HL-60 (cell line): ENCODE measurements at regions not wholly inside any gene's neighbourhood (a gene's known extent, or its start where the extent isn't known, plus 50 kb on each side); places are given as distances from the start of the nearest gene placed in this dataset.

ENCODE experiments used
- DNase-seq, 2 experiments: peaks; one replicate each; pipeline ENCODE4 v3.0.0-alpha.2; 2010 to 2020; ENCODE audit warnings: low read depth in 1 of 2, low spot score in 1 of 2
- H3K27ac ChIP-seq: fragments of 250-450 bp; sonication (Bioruptor Pico); replicated peaks from 2 replicates; pipeline ENCODE4 v1.5.1; 2020; ENCODE audit warnings: mild to moderate bottlenecking, moderate library complexity
- H3K27me3 ChIP-seq: fragments of 250-450 bp; sonication (Bioruptor Pico); 2 replicates; pipeline ENCODE4 v1.5.1; 2021; ENCODE audit warnings: mild to moderate bottlenecking, moderate library complexity; ENCODE audit not compliant: insufficient read depth, poor library complexity, severe bottlenecking
- H3K4me3 ChIP-seq: replicated peaks from 2 replicates; pipeline ENCODE4 v1.5.1; 2011; ENCODE audit warnings: mild to moderate bottlenecking, control low read depth, low read length; ENCODE audit not compliant: insufficient read depth
- GABPA ChIP-seq: IDR thresholded peaks from 2 replicates; pipeline ENCODE4 v1.6.1; 2012; ENCODE audit warnings: low read depth
- POLR2AphosphoS5 ChIP-seq: IDR thresholded peaks from 2 replicates; pipeline ENCODE4 v1.6.1; 2012; ENCODE audit warnings: low read depth
- SPI1 ChIP-seq: IDR thresholded peaks from 2 replicates; pipeline ENCODE4 v1.6.1; 2012; ENCODE audit warnings: low read depth, mild to moderate bottlenecking, borderline replicate concordance
- TF ChIP-seq, protein P1 (sequence below): IDR thresholded peaks from 2 replicates; pipeline ENCODE4 v1.6.1; 2012; ENCODE audit warnings: low read depth; ENCODE audit not compliant: insufficient replicate concordance
- TF ChIP-seq, protein P2 (sequence below): IDR thresholded peaks from one replicate; pipeline ENCODE4 v1.5.1; 2011; ENCODE audit warnings: low read length, control low read depth, inconsistent platforms; ENCODE audit not compliant: insufficient read depth

DNA sequence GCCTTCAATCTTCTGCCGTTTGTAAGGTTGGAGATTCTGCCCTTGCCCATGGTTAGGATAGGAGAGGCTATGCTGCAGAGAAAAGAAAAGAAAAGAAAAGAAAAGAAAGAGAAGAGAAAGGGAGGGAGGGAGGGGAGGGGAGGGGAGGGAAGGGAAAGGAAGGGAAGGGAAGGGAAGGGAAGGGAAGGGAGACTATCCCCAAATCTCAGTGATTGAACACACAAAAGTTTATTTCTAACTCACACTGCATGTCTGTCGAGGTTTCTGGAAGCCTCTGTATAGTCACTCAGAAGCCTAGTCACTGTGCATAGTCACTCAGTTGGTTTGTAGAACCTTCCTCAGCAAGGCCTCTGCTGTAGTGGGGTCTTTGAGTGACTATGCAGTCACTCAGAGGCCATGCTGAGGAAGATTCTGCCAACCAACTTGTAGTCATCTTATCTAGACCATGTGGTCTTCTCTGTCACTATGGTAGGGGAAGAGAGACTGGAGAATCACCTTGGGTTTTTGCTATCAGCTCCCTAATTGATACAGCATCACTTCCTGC is 52.3 kb upstream of the ABCC9 start:
- no peak overlapping the region for H3K4me3 ChIP-seq
- no peaks in the 10 kb centered on the region for H3K27me3 ChIP-seq
- DNase-seq = no peak
- no peak overlapping the region; the same call in 1 of the 2 replicates for H3K27ac ChIP-seq
- TF ChIP-seq SPI1 (no peak), POLR2AphosphoS5 (no peak), GABPA (no peak)
- TF ChIP-seq, protein P1, sequence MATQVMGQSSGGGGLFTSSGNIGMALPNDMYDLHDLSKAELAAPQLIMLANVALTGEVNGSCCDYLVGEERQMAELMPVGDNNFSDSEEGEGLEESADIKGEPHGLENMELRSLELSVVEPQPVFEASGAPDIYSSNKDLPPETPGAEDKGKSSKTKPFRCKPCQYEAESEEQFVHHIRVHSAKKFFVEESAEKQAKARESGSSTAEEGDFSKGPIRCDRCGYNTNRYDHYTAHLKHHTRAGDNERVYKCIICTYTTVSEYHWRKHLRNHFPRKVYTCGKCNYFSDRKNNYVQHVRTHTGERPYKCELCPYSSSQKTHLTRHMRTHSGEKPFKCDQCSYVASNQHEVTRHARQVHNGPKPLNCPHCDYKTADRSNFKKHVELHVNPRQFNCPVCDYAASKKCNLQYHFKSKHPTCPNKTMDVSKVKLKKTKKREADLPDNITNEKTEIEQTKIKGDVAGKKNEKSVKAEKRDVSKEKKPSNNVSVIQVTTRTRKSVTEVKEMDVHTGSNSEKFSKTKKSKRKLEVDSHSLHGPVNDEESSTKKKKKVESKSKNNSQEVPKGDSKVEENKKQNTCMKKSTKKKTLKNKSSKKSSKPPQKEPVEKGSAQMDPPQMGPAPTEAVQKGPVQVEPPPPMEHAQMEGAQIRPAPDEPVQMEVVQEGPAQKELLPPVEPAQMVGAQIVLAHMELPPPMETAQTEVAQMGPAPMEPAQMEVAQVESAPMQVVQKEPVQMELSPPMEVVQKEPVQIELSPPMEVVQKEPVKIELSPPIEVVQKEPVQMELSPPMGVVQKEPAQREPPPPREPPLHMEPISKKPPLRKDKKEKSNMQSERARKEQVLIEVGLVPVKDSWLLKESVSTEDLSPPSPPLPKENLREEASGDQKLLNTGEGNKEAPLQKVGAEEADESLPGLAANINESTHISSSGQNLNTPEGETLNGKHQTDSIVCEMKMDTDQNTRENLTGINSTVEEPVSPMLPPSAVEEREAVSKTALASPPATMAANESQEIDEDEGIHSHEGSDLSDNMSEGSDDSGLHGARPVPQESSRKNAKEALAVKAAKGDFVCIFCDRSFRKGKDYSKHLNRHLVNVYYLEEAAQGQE = no peak
- TF ChIP-seq, protein P2, sequence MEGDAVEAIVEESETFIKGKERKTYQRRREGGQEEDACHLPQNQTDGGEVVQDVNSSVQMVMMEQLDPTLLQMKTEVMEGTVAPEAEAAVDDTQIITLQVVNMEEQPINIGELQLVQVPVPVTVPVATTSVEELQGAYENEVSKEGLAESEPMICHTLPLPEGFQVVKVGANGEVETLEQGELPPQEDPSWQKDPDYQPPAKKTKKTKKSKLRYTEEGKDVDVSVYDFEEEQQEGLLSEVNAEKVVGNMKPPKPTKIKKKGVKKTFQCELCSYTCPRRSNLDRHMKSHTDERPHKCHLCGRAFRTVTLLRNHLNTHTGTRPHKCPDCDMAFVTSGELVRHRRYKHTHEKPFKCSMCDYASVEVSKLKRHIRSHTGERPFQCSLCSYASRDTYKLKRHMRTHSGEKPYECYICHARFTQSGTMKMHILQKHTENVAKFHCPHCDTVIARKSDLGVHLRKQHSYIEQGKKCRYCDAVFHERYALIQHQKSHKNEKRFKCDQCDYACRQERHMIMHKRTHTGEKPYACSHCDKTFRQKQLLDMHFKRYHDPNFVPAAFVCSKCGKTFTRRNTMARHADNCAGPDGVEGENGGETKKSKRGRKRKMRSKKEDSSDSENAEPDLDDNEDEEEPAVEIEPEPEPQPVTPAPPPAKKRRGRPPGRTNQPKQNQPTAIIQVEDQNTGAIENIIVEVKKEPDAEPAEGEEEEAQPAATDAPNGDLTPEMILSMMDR = no peak

DNA sequence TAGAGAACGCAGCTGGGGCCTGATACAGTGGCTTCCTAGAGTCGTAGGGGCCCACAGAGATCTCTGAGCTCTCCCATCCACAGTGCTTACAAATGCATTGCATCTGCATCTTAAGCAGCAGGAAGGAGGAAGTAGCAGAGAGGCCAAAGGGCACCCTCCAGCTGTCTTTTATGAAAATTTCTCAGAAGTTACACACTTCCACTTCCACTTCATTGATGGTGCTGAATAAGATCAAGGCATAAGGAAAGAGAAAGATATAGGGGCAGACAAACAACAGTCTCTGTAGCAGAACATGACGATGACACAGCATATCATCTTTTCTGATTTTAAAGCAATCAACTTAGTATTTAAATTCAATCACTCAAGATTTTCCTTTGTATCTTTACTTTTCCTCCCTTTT is 51.6 kb upstream of the ABCC9 start:
- Histone ChIP-seq H3K27me3 (no peaks in the 10 kb centered on the region), H3K27ac (no peak overlapping the region; the same call in 1 of the 2 replicates), H3K4me3 (no peak overlapping the region)
- DNase-seq = peak; percentile 41 to 76
- TF ChIP-seq, protein P2 = no peak
- TF ChIP-seq SPI1 = peak; percentile 76; the same call in 1 of the 2 replicates
- TF ChIP-seq, protein P1 = peak; percentile 52
- TF ChIP-seq POLR2AphosphoS5 = no peak
- no peak for TF ChIP-seq GABPA

DNA sequence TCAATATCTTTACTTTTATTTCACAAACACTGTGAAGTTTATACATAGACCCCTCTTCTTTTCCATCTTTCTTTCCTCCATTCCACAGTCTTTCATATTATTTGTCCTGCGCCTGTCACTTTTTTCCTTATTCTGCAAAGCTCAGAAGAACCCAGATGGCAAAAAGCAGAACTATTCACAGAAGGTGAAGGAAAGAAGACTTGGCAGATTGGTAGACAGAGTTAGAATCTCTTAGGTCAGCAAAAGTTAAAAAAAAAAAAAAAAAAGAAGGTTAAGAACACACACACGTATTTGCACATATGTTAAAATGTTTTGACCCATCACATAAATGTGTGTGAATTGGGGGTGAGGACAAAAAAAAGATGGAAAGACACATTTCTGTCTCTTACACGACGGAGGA is 50.3 kb upstream of the ABCC9 start:
- H3K27ac ChIP-seq = no peak overlapping the region
- TF ChIP-seq SPI1 = no peak
- TF ChIP-seq POLR2AphosphoS5 = no peak
- TF ChIP-seq GABPA = no peak
- TF ChIP-seq, protein P1 = no peak
- TF ChIP-seq, protein P2 = no peak
- H3K27me3 ChIP-seq = no peaks in the 10 kb centered on the region
- H3K4me3 ChIP-seq = no peak overlapping the region
- no peak for DNase-seq
